Activated CD8-positive, alpha-beta memory T cell treated with anti-CD3 and anti-CD28 coated beads for 48 hours (primary cell): ENCODE measurements at regions not wholly inside any gene's neighbourhood (a gene's known extent, or its start where the extent isn't known, plus 50 kb on each side); places are given as distances from the start of the nearest gene placed in this dataset.

Experiments
- DNase-seq, 3 experiments: peaks; one replicate each; pipeline ENCODE4 v3.0.0-alpha.2; 2020; ENCODE audit warnings: low read depth in 2 of 3, low spot score in 2 of 3

- no peak for DNase-seq
Measured at GRCh38 chr13:30151388-30151787, 156.0 kb downstream of the KATNAL1 start.

GRCh38 chr13:30149248-30149647 is 158.1 kb downstream of the KATNAL1 start:
- DNase-seq = no peak

GRCh38 chr13:30148786-30149185 is 158.6 kb downstream of the KATNAL1 start:
- no peak for DNase-seq

GRCh38 chr13:30148171-30148754 is 159.1 kb downstream of the KATNAL1 start:
- DNase-seq = no peak

- no peak for DNase-seq
Measured at GRCh38 chr13:30147421-30147820, 159.9 kb downstream of the KATNAL1 start.

GRCh38 chr13:30147015-30147414 is 160.3 kb downstream of the KATNAL1 start:
- no peak for DNase-seq

GRCh38 chr13:30145709-30146367 is 161.5 kb downstream of the KATNAL1 start:
- DNase-seq = no peak

GRCh38 chr13:30143666-30144400 is 163.5 kb downstream of the KATNAL1 start:
- DNase-seq = no peak

GRCh38 chr13:30142486-30143211 is 164.7 kb downstream of the KATNAL1 start:
- DNase-seq = no peak

GRCh38 chr13:30141775-30142485 is 165.4 kb downstream of the KATNAL1 start:
- no peak for DNase-seq

GRCh38 chr13:30140973-30141372 is 166.4 kb downstream of the KATNAL1 start:
- DNase-seq = no peak

- DNase-seq = no peak
Measured at GRCh38 chr13:30138511-30138910, 168.8 kb downstream of the KATNAL1 start.

- DNase-seq = no peak
Measured at GRCh38 chr13:30135868-30136267, 171.5 kb downstream of the KATNAL1 start.

- DNase-seq = no peak
Measured at GRCh38 chr13:30135351-30135750, 172.0 kb downstream of the KATNAL1 start.

GRCh38 chr13:30134578-30134977 is 172.8 kb downstream of the KATNAL1 start:
- DNase-seq = no peak

- no peak for DNase-seq
Measured at GRCh38 chr13:30133996-30134395, 173.4 kb downstream of the KATNAL1 start.

- DNase-seq = no peak
Measured at GRCh38 chr13:30133554-30133912, 173.8 kb downstream of the KATNAL1 start.

- peak; percentile 82 to 99 (median 97) for DNase-seq
Measured at GRCh38 chr13:30132623-30133553, 174.5 kb downstream of the KATNAL1 start.

GRCh38 chr13:30129411-30129810 is 177.9 kb downstream of the KATNAL1 start:
- no peak for DNase-seq

- DNase-seq = no peak
Measured at GRCh38 chr13:30128591-30128990, 178.8 kb downstream of the KATNAL1 start.
